Thyroid gland (tissue), 4 donors: ENCODE measurements at regions not wholly inside any gene's neighbourhood (a gene's known extent, or its start where the extent isn't known, plus 50 kb on each side); places are given as distances from the start of the nearest gene placed in this dataset.

Experiments
- POLR2A ChIP-seq, 2 donors: fragments of 450-650 bp; IDR thresholded peaks; one replicate each; pipeline ENCODE4 v1.6.1; 2017; ENCODE audit warnings: antibody characterized with exemption in 2 of 2, mild to moderate bottlenecking in 2 of 2, moderate library complexity in 1 of 2
- TF ChIP-seq, protein P1 (sequence below), 6 experiments: fragments of 200-600 bp in 3 of 6; fragments of 450-650 bp in 3 of 6; sonication (generic) in 3 of 6; IDR thresholded peaks; one replicate each; pipeline ENCODE4 v1.5.1; 2016 to 2019; ENCODE audit warnings: antibody characterized with exemption in 6 of 6, mild to moderate bottlenecking in 2 of 6, inconsistent platforms in 1 of 6, moderate library complexity in 1 of 6

DNA sequence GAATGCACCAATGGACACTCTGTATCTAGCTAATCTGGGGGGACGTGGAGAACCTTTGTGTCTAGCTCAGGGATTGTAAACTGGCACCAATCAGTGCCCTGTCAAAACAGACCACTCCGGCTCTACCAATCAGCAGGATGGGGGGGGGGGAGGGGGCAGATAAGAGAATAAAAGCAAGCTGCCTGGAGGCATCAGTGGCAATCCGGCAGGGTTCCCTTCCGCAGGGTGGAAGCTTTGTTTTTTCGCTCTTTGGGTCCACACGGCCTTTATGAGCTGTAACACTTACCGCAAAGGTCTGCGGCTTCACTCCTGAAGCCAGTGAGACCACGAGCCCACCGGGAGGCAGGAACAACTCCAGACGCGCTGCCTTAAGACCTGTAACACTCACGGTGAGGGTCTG, 827.1 kb downstream of the PLOD2 start:
- TF ChIP-seq, protein P1, sequence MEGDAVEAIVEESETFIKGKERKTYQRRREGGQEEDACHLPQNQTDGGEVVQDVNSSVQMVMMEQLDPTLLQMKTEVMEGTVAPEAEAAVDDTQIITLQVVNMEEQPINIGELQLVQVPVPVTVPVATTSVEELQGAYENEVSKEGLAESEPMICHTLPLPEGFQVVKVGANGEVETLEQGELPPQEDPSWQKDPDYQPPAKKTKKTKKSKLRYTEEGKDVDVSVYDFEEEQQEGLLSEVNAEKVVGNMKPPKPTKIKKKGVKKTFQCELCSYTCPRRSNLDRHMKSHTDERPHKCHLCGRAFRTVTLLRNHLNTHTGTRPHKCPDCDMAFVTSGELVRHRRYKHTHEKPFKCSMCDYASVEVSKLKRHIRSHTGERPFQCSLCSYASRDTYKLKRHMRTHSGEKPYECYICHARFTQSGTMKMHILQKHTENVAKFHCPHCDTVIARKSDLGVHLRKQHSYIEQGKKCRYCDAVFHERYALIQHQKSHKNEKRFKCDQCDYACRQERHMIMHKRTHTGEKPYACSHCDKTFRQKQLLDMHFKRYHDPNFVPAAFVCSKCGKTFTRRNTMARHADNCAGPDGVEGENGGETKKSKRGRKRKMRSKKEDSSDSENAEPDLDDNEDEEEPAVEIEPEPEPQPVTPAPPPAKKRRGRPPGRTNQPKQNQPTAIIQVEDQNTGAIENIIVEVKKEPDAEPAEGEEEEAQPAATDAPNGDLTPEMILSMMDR (IDR thresholded peaks at IDR 0.05), result no peak
- TF ChIP-seq POLR2A (IDR thresholded peaks at IDR 0.05), result no peak
